GM12878 (cell line): ENCODE measurements at regions not wholly inside any gene's neighbourhood (a gene's known extent, or its start where the extent isn't known, plus 50 kb on each side); places are given as distances from the start of the nearest gene placed in this dataset.
A peak's percentile ranks its signal among the peaks of the same experiment; 100 is the strongest.

Experiments
- ATAC-seq: fragments of 200-7000 bp; cut with Tn5 transposase; 3 replicates; pipeline ENCODE4 v1.9.1; 2020; ENCODE audit warnings: mild to moderate bottlenecking, moderate library complexity
- BruUV-seq: library from RNA; stranded (reverse); fragments of 400-500 nt; replicated peaks from 2 replicates; lab custom pipeline; 2021; lab: Mats Ljungman, UMichigan
- CTCF ChIA-PET: fragments of 300-600 bp; sonication (Branson Sonifier 250); formaldehyde crosslinking; extraction: SDS; loops from one replicate; lab custom pipeline; 2021; ENCODE audit warnings: inconsistent platforms; lab: Yijun Ruan, JAX
- POLR2A ChIA-PET: fragments of 350-600 bp; formaldehyde crosslinking; extraction: SDS; loops from one replicate; lab custom pipeline; 2021; ENCODE audit warnings: inconsistent platforms; lab: Charles Lee
- RAD21 ChIA-PET: fragments of 300-600 bp; sonication (Branson Sonifier 250); formaldehyde crosslinking; loops from one replicate; lab custom pipeline; 2023; ENCODE audit warnings: antibody characterized with exemption; ENCODE audit not compliant: unreplicated experiment; lab: Charles Lee
- SMC1A ChIA-PET: fragments of 300-600 bp; sonication (Branson Sonifier 250); formaldehyde crosslinking; loops from one replicate; lab custom pipeline; 2023; ENCODE audit not compliant: unreplicated experiment, uncharacterized antibody; lab: Charles Lee
- DNase-seq: peaks from one replicate; pipeline ENCODE4 v3.0.0-alpha.2; 2011; ENCODE audit warnings: low read depth, low spot score
- FAIRE-seq: peaks from 3 replicates; lab custom pipeline; 2011; peaks lifted over from hg19 to GRCh38; lab: Jason Lieb, UNC
- H2AFZ ChIP-seq: 2 replicates; pipeline ENCODE4 v1.6.0; 2011; ENCODE audit warnings: low read depth, low read length, control low read depth; ENCODE audit not compliant: control insufficient read depth
- H3K27ac ChIP-seq: 2 replicates; pipeline ENCODE4 v1.5.1; 2011; ENCODE audit warnings: control low read depth; ENCODE audit not compliant: control insufficient read depth, insufficient read depth
- H3K27me3 ChIP-seq, 2 experiments: replicated peaks in 1 of 2; 2 replicates each; pipeline versions ENCODE4 v1.6.0 to v1.6.1; 2011; ENCODE audit warnings: low read length in 1 of 2; ENCODE audit not compliant: control insufficient read depth in 2 of 2, insufficient read depth in 2 of 2
- H3K36me3 ChIP-seq, 2 experiments: 2 replicates each; pipeline ENCODE4 v1.5.1; 2011; ENCODE audit warnings: low read length in 1 of 2; ENCODE audit not compliant: control insufficient read depth in 2 of 2, insufficient read depth in 2 of 2
- H3K4me1 ChIP-seq: 2 replicates; pipeline ENCODE4 v1.6.1; 2011; ENCODE audit warnings: mild to moderate bottlenecking, low read length, moderate library complexity, mixed read lengths; ENCODE audit not compliant: control insufficient read depth, insufficient read depth
- H3K4me2 ChIP-seq: 2 replicates; pipeline ENCODE4 v1.6.0; 2011; ENCODE audit warnings: control low read depth; ENCODE audit not compliant: control insufficient read depth, insufficient read depth
- H3K4me3 ChIP-seq: fragments of 200-600 bp; sonication (generic); 2 replicates; pipeline ENCODE4 v1.5.1; 2016
- H3K79me2 ChIP-seq: 2 replicates; pipeline ENCODE4 v1.6.0; 2011; ENCODE audit warnings: low read length; ENCODE audit not compliant: control insufficient read depth, insufficient read depth
- H3K9ac ChIP-seq: 2 replicates; pipeline ENCODE4 v1.8.0; 2011; ENCODE audit warnings: low read length, control low read depth, mixed read lengths; ENCODE audit not compliant: control insufficient read depth, insufficient read depth
- H3K9me3 ChIP-seq: replicated peaks from 3 replicates; pipeline ENCODE4 v1.5.1; 2011; ENCODE audit warnings: mild to moderate bottlenecking, low read length; ENCODE audit not compliant: control insufficient read depth, insufficient read depth
- H4K20me1 ChIP-seq: 2 replicates; pipeline ENCODE4 v1.6.0; 2011; ENCODE audit not compliant: control insufficient read depth, insufficient read depth
- BHLHE40 ChIP-seq, 2 experiments: fragments of 450-650 bp in 1 of 2; IDR thresholded peaks; 2 replicates each; pipeline ENCODE4 v1.6.1; 2011 to 2017; ENCODE audit warnings: low read depth in 2 of 2, borderline replicate concordance in 1 of 2, improper control_type of control experiment in 1 of 2, low read length in 1 of 2, mild to moderate bottlenecking in 1 of 2
- BMI1 ChIP-seq: fragments of 450-650 bp; IDR thresholded peaks from 2 replicates; pipeline ENCODE4 v1.6.1; 2016; ENCODE audit warnings: mild to moderate bottlenecking, moderate library complexity, borderline replicate concordance
- HDGF ChIP-seq: fragments of 450-650 bp; IDR thresholded peaks from 2 replicates; pipeline ENCODE4 v1.6.1; 2016; ENCODE audit warnings: antibody characterized with exemption
- PAX5 ChIP-seq: IDR thresholded peaks from 2 replicates; pipeline ENCODE4 v1.6.1; 2011; ENCODE audit warnings: low read depth, low read length, borderline replicate concordance
- PAX8 ChIP-seq: fragments of 450-650 bp; IDR thresholded peaks from 2 replicates; pipeline ENCODE4 v1.6.1; 2017; ENCODE audit warnings: mild to moderate bottlenecking, moderate library complexity
- RCOR1 ChIP-seq: conservative IDR thresholded peaks from 2 replicates; pipeline ENCODE4 v1.6.1; 2012; ENCODE audit warnings: low read depth, low read length, improper control_type of control experiment
- REST ChIP-seq: IDR thresholded peaks from 2 replicates; pipeline ENCODE4 v1.6.1; 2012; ENCODE audit warnings: mild to moderate bottlenecking, low read depth, low read length
- SMAD1 ChIP-seq: fragments of 450-650 bp; IDR thresholded peaks from 2 replicates; pipeline ENCODE4 v1.6.1; 2018; ENCODE audit warnings: mild to moderate bottlenecking, low read depth; ENCODE audit not compliant: partially characterized antibody
- SMARCA5 ChIP-seq: fragments of 450-650 bp; IDR thresholded peaks from 2 replicates; pipeline ENCODE4 v1.6.1; 2017; ENCODE audit warnings: mild to moderate bottlenecking
- SMC3 ChIP-seq: IDR thresholded peaks from 2 replicates; pipeline ENCODE4 v1.6.1; 2011; ENCODE audit warnings: low read length, improper control_type of control experiment, borderline replicate concordance
- SREBF2 ChIP-seq: IDR thresholded peaks from 2 replicates; pipeline ENCODE4 v1.6.1; 2012; ENCODE audit warnings: mild to moderate bottlenecking, low read length
- TCF12 ChIP-seq: IDR thresholded peaks from 2 replicates; pipeline ENCODE4 v1.6.1; 2011; ENCODE audit warnings: low read depth, mild to moderate bottlenecking, low read length
- WGBS: methylation state at CpG from one replicate; pipeline ENCODE4 v1.1.6; 2016; ENCODE audit warnings: low lambda C conversion rate; ENCODE audit not compliant: insufficient replicate concordance, insufficient coverage; ENCODE audit errors: missing lambda C conversion rate; 5-methylcytosine and 5-hydroxymethylcytosine counted together
- in situ Hi-C: fragments of 300-500 bp; cut with MboI; formaldehyde crosslinking; loops from 9 replicates; pipeline ENCODE4 v1.14.3; 2018; ENCODE audit warnings: mixed read lengths
- intact Hi-C: fragments of 100-400 bp; cut with micrococcal nuclease; formaldehyde crosslinking; loops from one replicate; pipeline ENCODE4 v1.14.2; 2022; ENCODE audit not compliant: unreplicated experiment
- TF ChIP-seq, protein P1 (sequence below): IDR thresholded peaks from 2 replicates; pipeline ENCODE4 v1.6.1; 2012; ENCODE audit warnings: low read depth, low read length, improper control_type of control experiment
- TF ChIP-seq, protein P2 (sequence below): fragments of 450-650 bp; IDR thresholded peaks from 2 replicates; pipeline ENCODE4 v1.6.1; 2017; ENCODE audit warnings: antibody characterized with exemption, mild to moderate bottlenecking, moderate library complexity

DNA sequence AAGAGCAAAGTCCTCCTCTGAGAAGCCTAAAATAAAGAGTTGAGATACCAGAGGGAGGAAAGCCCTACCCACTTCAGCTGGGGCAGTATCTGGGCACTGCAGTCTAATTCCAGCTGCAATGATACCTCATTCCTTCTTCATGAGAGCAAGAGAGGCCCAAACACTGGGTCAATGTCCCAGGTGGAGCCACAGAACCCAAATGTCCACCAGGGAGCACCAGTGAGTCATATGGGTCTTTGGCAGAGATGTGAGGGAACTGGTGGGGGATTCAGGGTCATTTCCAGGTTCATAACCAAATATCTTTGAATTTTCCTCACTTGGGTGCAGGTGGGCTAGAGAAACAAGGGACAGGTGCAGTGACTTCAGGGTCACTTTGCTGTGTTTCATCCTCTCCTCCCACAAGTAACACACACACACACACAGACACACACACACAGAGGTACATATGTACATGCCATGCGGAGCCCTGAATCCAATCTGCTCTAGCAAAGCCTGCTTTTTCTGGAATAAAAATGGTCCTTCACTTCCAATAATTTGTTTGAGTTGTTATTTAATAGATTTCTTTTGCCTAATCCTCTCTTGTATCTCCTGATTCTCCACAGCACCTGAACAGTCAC lies 585.4 kb downstream of the SOX6 start:
- Histone ChIP-seq H3K79me2 (no peaks in the 10 kb centered on the region), H4K20me1 (no peaks in the 10 kb centered on the region), H3K4me3 (no peak overlapping the region), H3K27me3 (no peaks in the 10 kb centered on the region; a peak in 1 of 4 replicates), H3K9me3 (no peaks in the 10 kb centered on the region), H3K4me1 (no peaks in the 10 kb centered on the region), H3K27ac (no peak overlapping the region), H3K4me2 (no peak overlapping the region), H3K9ac (no peak overlapping the region), H2AFZ (no peak overlapping the region), H3K36me3 (no peaks in the 10 kb centered on the region)
- FAIRE-seq (no peak), DNase-seq (no peak), ATAC-seq (peak; percentile 86)
- ChIA-PET CTCF (interaction anchor here (1.6 kb wide), 1 partner anchor 10 kb away, joined by 4 read pairs; no protein-coding TSS in a partner anchor), RAD21 (interaction anchor here (1.5 kb wide), 1 partner anchor 11 kb away, joined by 5 read pairs; no protein-coding TSS in a partner anchor), POLR2A (no interaction called here), SMC1A (interaction anchor here (2.0 kb wide), 1 partner anchor 11 kb away, joined by 7 read pairs; no protein-coding TSS in a partner anchor)
- intact Hi-C loops (loop anchor here (5.0 to 10.0 kb wide), 2 partner anchors 446 to 836 kb away; no protein-coding TSS in a partner anchor), in situ Hi-C loops (no loop called here)
- no TSS peak for BruUV-seq
- 22% methylated on average over 1 of the region's 1 CpG for WGBS
- TF ChIP-seq SMARCA5: no peak
- TF ChIP-seq BMI1: no peak
- TF ChIP-seq SMAD1: no peak
- no peak for TF ChIP-seq BHLHE40 (IDR thresholded peaks at IDR 0.05; ENCODE audit: borderline replicate concordance in 1 of 2, low read depth in 2 of 2, low read length in 1 of 2)
- no peak for TF ChIP-seq PAX5
- no peak for TF ChIP-seq HDGF
- TF ChIP-seq, protein P1, sequence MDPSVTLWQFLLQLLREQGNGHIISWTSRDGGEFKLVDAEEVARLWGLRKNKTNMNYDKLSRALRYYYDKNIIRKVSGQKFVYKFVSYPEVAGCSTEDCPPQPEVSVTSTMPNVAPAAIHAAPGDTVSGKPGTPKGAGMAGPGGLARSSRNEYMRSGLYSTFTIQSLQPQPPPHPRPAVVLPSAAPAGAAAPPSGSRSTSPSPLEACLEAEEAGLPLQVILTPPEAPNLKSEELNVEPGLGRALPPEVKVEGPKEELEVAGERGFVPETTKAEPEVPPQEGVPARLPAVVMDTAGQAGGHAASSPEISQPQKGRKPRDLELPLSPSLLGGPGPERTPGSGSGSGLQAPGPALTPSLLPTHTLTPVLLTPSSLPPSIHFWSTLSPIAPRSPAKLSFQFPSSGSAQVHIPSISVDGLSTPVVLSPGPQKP: no peak
- no peak for TF ChIP-seq SREBF2
- no peak for TF ChIP-seq REST
- TF ChIP-seq RCOR1: no peak
- TF ChIP-seq PAX8: no peak
- TF ChIP-seq, protein P2, sequence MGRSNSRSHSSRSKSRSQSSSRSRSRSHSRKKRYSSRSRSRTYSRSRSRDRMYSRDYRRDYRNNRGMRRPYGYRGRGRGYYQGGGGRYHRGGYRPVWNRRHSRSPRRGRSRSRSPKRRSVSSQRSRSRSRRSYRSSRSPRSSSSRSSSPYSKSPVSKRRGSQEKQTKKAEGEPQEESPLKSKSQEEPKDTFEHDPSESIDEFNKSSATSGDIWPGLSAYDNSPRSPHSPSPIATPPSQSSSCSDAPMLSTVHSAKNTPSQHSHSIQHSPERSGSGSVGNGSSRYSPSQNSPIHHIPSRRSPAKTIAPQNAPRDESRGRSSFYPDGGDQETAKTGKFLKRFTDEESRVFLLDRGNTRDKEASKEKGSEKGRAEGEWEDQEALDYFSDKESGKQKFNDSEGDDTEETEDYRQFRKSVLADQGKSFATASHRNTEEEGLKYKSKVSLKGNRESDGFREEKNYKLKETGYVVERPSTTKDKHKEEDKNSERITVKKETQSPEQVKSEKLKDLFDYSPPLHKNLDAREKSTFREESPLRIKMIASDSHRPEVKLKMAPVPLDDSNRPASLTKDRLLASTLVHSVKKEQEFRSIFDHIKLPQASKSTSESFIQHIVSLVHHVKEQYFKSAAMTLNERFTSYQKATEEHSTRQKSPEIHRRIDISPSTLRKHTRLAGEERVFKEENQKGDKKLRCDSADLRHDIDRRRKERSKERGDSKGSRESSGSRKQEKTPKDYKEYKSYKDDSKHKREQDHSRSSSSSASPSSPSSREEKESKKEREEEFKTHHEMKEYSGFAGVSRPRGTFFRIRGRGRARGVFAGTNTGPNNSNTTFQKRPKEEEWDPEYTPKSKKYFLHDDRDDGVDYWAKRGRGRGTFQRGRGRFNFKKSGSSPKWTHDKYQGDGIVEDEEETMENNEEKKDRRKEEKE: no peak
- TF ChIP-seq SMC3: peak; percentile 30; the same call in 1 of the 2 replicates
- TF ChIP-seq TCF12: no peak
